Stimulated activated naive CD8-positive, alpha-beta T cell treated with anti-CD3 and anti-CD28 coated beads, Interleukin-15, Interleukin-2, amounts not matched to agents 100 U/mL and 50 U/mL, for 24 hours (primary cell): ENCODE measurements at regions not wholly inside any gene's neighbourhood (a gene's known extent, or its start where the extent isn't known, plus 50 kb on each side); places are given as distances from the start of the nearest gene placed in this dataset.
"Not testable (repeated sequence)": the region's sequence is repeated elsewhere in the genome, so short reads cannot be mapped to it uniquely, and the experiment has no call there.

ENCODE experiments used
- ATAC-seq: fragments of 150-1000 bp; cut with Tn5 transposase; one replicate; pipeline ENCODE4 v1.10.0; 2021
- DNase-seq: peaks from one replicate; pipeline ENCODE4 v3.0.0; 2021

DNA sequence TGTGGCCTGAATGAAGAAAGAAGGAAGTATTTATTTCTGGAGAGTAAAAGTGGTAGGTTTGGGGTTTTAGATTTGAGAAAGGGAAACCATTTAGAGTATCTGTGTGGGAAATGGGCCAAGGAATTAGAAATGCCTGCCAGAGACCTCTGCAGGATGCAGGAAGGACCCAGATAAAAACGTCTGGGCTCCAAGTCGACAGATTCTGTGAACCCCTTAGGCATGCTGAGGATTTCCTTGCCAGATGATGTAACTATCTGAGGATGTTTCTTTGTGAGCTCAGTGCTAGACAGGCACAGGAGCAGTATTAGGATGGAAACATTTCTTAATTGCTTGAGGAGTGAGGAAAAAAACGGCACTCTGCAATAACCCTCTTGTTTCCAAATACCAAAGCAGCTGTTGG lies 251.8 kb upstream of the DMRT1 start:
- no peak for ATAC-seq
- DNase-seq = no peak

- ATAC-seq = no peak
- no peak for DNase-seq
These were observed 250.2 kb upstream of the DMRT1 start for GRCh38 chr9:591292-591691.

DNA sequence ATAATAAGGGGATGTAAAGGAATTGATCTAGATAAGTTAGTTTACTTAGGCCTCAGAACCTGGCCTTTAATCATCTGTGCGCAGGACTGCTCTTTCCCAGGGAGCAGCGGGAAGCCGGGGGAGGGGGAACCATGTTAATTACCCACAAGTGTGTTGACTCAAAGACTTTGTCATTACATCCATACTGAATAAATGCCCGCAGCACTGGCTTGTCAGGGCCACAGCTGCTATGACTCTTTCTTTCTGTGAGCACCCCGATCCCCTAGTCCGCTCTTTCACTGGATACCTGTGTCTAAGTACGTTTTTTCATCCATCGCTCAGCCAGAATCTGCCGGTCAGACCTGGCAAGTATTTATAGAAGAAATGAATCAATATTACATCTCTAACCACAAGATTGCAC lies 249.3 kb upstream of the DMRT1 start:
- DNase-seq (no peak), ATAC-seq (no peak)

- ATAC-seq (no peak), DNase-seq (no peak)
These were observed 248.8 kb upstream of the DMRT1 start for GRCh38 chr9:592733-593132.

DNA sequence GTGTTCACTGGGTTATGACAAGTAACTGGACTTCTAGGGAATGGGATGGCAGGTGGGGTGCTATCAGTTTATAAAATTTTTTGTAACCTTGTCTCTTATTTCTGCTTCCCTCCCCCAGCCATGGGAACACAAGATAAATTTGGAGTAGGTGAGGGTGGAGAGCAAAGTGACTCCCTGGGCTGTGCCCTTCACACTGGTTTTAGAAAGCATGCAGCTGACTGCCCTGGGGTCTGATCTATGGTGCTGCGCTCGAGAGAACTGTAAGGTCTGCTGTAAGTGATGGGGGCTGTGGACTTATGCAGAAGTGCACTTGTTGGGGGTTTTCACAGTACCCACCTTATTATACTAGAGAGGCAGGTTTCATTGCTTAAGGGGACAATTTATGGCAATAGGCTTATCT lies 247.7 kb upstream of the DMRT1 start:
- ATAC-seq (no peak), DNase-seq (no peak)

GRCh38 chr9:596703-597102 lies 244.8 kb upstream of the DMRT1 start:
- DNase-seq (no peak), ATAC-seq (no peak)

- no peak for ATAC-seq
- DNase-seq = no peak
These were observed 241.5 kb upstream of the DMRT1 start for GRCh38 chr9:600006-600405.

GRCh38 chr9:602716-603115 lies 238.8 kb upstream of the DMRT1 start:
- DNase-seq = no peak
- no peak for ATAC-seq

DNA sequence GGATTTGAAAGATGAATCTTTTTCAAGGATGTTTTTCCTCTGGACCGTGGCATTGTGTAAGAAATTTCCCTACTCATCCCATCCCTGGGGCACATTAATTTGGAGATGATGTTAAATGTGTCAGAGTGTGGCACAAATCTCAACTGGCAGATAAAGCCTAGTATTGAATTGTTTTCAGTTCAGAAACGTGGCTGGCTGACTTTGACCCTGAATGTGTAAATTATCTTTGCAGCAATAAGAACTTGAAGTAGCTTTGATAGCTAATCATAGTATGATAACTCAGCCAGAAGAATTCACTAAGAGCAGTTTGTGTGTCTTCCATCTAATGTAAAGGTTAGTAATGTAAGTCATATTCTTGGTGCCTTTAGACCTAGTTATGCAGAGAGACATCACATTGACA lies 238.4 kb upstream of the DMRT1 start:
- ATAC-seq = no peak
- DNase-seq = no peak

- DNase-seq (no peak), ATAC-seq (no peak)
These were observed 234.1 kb upstream of the DMRT1 start for GRCh38 chr9:607417-607816.

- DNase-seq (peak; percentile 45), ATAC-seq (peak; percentile 91)
These were observed 227.6 kb upstream of the DMRT1 start for GRCh38 chr9:613771-614347.

DNA sequence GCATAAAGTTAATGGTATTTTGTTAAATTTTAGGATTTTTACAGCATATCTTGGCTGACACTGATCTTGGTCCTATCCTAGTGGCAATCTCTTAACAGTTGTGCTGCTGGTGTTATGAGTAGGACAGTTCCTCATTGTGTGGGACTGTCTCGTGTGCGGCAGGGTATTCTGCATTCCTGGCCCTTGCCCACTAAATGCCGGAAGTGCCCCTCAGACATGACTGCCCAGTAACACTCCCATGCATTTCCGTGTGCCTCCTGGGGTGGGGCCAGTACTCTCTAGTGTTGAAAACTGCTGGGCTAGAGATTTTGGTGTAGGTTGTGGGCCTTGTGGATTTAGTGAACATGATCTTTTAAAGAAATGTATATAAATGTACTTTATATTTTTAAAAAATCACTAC lies 227.1 kb upstream of the DMRT1 start:
- ATAC-seq (no peak), DNase-seq (no peak)

GRCh38 chr9:615756-616155 lies 225.7 kb upstream of the DMRT1 start:
- ATAC-seq = no peak

GRCh38 chr9:616694-617093 lies 224.8 kb upstream of the DMRT1 start:
- no peak for ATAC-seq
- no peak for DNase-seq

More at GRCh38 chr9:615756-616155, 225.7 kb upstream of the DMRT1 start:
- DNase-seq = no peak

DNA sequence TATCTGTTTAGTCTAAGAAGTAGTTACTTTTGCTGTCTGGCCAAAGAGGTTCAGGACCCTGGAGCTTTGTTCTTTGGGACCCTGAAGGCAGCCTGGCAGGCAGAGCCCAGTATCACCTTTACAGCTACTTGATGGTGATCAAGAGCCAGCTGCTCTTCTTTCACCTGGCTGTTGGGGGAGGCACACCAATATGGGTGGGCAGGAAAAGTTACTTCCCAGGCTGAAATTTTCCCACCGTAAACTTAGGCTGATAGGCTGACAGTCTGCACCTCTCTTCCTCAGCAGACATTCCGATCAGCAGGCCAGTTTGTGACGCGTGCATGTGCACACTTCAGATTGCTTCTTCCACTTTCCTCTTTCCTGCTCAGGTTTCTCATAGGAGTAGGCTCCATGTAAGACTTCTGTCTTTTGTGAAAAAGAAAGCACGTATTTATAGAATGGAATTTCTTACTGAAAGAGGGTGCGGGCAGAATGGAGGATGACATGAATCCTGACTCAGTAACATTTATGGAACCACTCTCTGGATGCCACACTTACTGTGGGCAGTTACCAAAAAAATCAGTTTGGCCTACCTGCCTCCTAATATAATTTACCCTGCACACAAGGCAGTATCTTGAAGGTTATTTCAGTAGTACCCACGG lies 223.9 kb upstream of the DMRT1 start:
- DNase-seq (no peak), ATAC-seq (no peak)

- DNase-seq (no peak), ATAC-seq (no peak)
These were observed 223.0 kb upstream of the DMRT1 start for GRCh38 chr9:618478-618877.

- ATAC-seq = no peak
- no peak for DNase-seq
These were observed 220.2 kb upstream of the DMRT1 start for GRCh38 chr9:621201-621855.

DNA sequence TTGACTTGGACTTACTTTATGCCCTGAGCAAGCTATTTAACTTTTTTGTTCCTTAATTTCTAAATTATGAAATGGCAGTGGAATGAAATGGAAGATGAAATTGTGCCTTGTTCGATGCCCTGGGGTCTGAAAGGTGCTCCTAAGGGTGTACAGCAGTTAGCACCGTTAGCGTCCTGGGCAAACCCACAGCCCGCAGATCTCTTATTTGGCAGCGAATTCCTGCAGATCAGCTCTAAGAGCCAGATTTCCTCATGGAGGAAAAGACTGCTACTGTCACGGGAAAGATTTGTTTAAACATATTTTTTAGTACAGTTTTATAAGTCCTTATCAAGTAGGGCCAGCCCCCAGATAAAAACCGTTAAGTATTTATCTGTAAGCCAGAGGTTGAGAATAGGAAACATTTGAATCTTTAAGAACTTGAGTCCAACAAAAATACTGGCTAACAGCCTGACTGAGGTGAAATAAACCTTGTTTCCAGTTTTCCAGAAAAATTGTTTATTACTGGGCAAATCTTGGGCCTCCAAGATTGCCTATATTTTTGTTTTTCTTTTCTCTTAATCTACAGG lies 216.5 kb upstream of the DMRT1 start:
- DNase-seq = no peak
- no peak for ATAC-seq

DNA sequence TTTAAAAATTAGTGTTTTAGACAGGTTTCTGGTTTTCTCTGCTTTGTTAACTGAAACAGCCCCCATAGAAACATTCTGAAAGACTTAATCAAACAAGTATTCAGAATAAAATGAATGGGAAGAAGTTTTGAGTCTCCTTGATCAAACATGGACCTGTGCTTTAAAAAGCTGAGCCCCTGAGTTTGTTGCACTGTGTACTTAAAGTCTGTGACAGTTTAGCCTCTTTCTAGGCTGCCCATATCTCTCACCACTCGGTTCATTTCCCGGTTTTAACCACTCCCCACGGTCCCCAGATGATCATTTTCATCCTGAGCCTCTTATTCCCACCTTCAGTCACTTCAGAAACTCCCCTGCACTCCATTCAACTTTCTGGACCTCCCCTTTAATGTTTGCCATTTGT lies 215.9 kb upstream of the DMRT1 start:
- no peak for DNase-seq

GRCh38 chr9:626114-626513 lies 215.4 kb upstream of the DMRT1 start:
- not testable (repeated sequence) for DNase-seq, ATAC-seq

More for the DNA sequence above, 215.9 kb upstream of the DMRT1 start:
- no peak for ATAC-seq

DNA sequence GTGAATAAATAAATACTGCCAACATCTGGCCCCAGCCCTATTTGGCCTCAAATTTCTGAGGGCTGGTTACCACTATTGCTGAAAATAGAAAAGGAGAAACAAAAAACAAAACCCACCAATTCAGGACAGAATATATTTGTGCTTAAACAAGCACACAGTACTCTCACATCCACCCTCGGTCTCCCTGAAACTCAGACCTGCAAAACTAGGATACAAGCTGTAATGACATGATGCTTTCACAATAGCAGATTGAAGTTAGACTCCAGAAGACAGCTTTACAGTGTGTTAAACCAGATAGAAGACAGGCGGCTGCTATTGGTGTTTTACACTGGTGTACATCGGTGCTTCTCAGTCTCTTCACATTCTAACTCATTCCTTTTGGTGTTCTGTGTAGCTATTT lies 214.9 kb upstream of the DMRT1 start:
- no peak for ATAC-seq
- DNase-seq = no peak

GRCh38 chr9:627336-627970 lies 214.0 kb upstream of the DMRT1 start:
- no peak for ATAC-seq
- DNase-seq = no peak

DNA sequence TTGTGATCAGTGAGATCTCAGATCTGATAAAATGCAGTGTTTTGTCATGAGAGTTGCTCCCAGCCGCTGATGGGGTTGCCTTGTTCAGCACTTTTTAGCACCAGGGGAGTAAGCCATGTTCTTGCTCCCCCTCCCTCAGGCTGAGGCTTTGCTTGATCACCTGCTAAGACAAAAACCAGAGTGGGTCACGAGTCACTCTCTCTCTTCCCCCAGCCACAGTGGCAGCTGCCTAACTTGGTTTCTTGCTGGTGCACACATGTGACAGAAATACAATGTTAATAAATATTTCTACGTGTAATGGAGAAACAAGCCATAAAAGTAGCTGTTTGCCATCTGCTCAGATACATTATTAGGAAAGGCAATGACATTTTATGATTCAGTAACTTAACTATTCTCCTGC lies 212.4 kb upstream of the DMRT1 start:
- DNase-seq (no peak), ATAC-seq (no peak)
